ENCODE measurements at regions not wholly inside any gene's neighbourhood (a gene's known extent, or its start where the extent isn't known, plus 50 kb on each side); places are given as distances from the start of the nearest gene placed in this dataset.

DNA sequence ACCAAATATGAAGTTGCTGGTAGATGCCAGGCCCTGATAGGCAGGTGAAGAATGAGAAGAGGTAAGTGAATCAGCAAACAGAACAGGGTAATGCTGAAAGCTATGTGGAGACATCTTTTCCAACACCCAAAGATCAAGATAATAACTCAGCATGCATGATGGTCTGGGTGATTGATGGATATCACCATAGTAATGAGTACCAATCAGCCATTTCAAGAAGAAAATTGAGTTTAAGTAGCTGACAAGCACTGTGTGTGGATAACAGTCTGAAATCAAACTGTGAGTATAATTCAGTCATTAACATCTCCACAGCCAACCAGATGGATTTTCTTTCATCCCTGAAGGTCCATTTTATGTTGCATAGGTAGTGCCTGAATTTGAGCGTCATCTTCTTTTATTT lies 289.6 kb upstream of the SMIM31 start:
- no peaks in the 10 kb centered on the region for H3K9me3 ChIP-seq
- H3K27me3 ChIP-seq: no peaks in the 10 kb centered on the region
- DNase-seq (ENCODE audit: low spot score): no peak
- no peaks in the 10 kb centered on the region for H3K36me3 ChIP-seq
- H3K4me1 ChIP-seq: no peaks in the 10 kb centered on the region
- H3K27ac ChIP-seq: no peak overlapping the region
- H3K4me3 ChIP-seq: no peak overlapping the region
- no peak for TF ChIP-seq CTCF (IDR thresholded peaks at IDR 0.05)

DNA sequence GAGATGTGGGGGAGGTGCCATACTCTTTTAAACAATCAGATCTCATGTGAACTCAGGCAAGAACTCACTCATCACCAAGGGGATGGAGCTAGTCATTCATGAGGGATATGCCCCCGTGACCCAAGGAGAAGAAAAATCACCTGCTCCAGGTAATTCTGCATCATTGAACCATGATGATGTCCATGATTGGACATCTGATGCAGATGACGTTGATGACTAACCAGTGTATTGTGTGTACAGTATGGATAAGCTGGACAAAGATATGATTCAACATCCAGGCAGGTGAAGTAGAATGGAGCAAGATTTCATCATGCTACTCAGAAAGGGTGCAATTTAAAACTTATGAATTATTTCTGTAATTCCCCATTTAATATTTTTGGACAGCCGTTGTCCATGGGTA lies 286.4 kb upstream of the SMIM31 start:
- Histone ChIP-seq H3K9me3 (no peaks in the 10 kb centered on the region), H3K27me3 (no peaks in the 10 kb centered on the region), H3K4me1 (no peaks in the 10 kb centered on the region), H3K27ac (no peak overlapping the region), H3K36me3 (no peaks in the 10 kb centered on the region), H3K4me3 (no peak overlapping the region)
- DNase-seq (ENCODE audit: low spot score): no peak
- TF ChIP-seq CTCF (IDR thresholded peaks at IDR 0.05): no peak

GRCh38 chr4:164481306-164482091 lies 272.4 kb upstream of the SMIM31 start:
- TF ChIP-seq CTCF (IDR thresholded peaks at IDR 0.05): no peak
- H3K36me3 ChIP-seq: no peaks in the 10 kb centered on the region

DNA sequence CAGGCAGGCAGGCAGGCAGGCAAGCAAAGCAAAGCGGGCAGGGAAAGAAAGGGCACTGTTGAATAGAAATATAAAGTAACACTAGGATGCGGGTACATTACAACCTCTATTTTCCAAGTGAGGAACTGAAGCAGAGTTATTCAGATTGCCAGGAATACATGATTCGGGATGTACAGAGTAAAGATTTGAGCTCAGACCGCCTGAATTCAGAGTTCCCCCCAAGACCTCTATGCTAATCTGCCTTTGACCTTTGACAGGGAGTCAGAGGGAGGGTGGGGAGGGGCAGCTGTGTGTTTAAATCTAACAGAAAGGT lies 271.9 kb upstream of the SMIM31 start:
- H3K4me1 ChIP-seq: no peaks in the 10 kb centered on the region
- no peaks in the 10 kb centered on the region for H3K36me3 ChIP-seq
- H3K4me3 ChIP-seq: no peak overlapping the region
- no peak for DNase-seq (ENCODE audit: low spot score)
- no peak overlapping the region for H3K27ac ChIP-seq
- TF ChIP-seq CTCF (IDR thresholded peaks at IDR 0.05): no peak
- no peaks in the 10 kb centered on the region for H3K27me3 ChIP-seq
- no peaks in the 10 kb centered on the region for H3K9me3 ChIP-seq

More at GRCh38 chr4:164481306-164482091, 272.4 kb upstream of the SMIM31 start:
- no peaks in the 10 kb centered on the region for H3K9me3 ChIP-seq
- no peak for DNase-seq (ENCODE audit: low spot score)
- no peaks in the 10 kb centered on the region for H3K27me3 ChIP-seq
- no peaks in the 10 kb centered on the region for H3K4me1 ChIP-seq
- no peak overlapping the region for H3K4me3 ChIP-seq
- H3K27ac ChIP-seq: no peak overlapping the region

- TF ChIP-seq CTCF (IDR thresholded peaks at IDR 0.05): no peak
- Histone ChIP-seq H3K27ac (no peak overlapping the region), H3K9me3 (no peaks in the 10 kb centered on the region), H3K4me1 (no peaks in the 10 kb centered on the region), H3K4me3 (no peak overlapping the region), H3K36me3 (no peaks in the 10 kb centered on the region), H3K27me3 (no peaks in the 10 kb centered on the region)
- DNase-seq (ENCODE audit: low spot score): no peak
These were observed 271.2 kb upstream of the SMIM31 start for GRCh38 chr4:164482758-164483157.

GRCh38 chr4:164483711-164484110 lies 270.2 kb upstream of the SMIM31 start:
- TF ChIP-seq CTCF (IDR thresholded peaks at IDR 0.05): no peak

More at GRCh38 chr4:164483711-164484110, 270.2 kb upstream of the SMIM31 start:
- no peaks in the 10 kb centered on the region for H3K4me1 ChIP-seq
- H3K36me3 ChIP-seq: no peaks in the 10 kb centered on the region
- H3K4me3 ChIP-seq: no peak overlapping the region
- no peak for DNase-seq (ENCODE audit: low spot score)
- no peak overlapping the region for H3K27ac ChIP-seq
- H3K27me3 ChIP-seq: no peaks in the 10 kb centered on the region
- H3K9me3 ChIP-seq: no peaks in the 10 kb centered on the region

All from right atrium auricular region (tissue), 2 donors.